ENCODE measurements at regions not wholly inside any gene's neighbourhood (a gene's known extent, or its start where the extent isn't known, plus 50 kb on each side); places are given as distances from the start of the nearest gene placed in this dataset.
A peak's percentile ranks its signal among the peaks of the same experiment; 100 is the strongest.

GRCh38 chr2:185628985-185629384 is 109.6 kb upstream of the FSIP2 start:
- no peak overlapping the region for H3K4me3 ChIP-seq (ENCODE audit: extremely low read depth in 1 of 4, insufficient read depth in 2 of 4, low read depth in 3 of 4, low read length in 4 of 4)
- H2AK5ac ChIP-seq (ENCODE audit: low read depth, low read length): no peak overlapping the region
- no peak overlapping the region; the same call in 1 of the 2 replicates for H3K18ac ChIP-seq (ENCODE audit: extremely low read depth, low read length)
- H2BK20ac ChIP-seq (ENCODE audit: low read length): no peak overlapping the region
- no peak overlapping the region for H3K4me2 ChIP-seq (ENCODE audit: insufficient read depth in 1 of 2, low read depth in 2 of 2, low read length in 2 of 2)
- no peak overlapping the region for H4K91ac ChIP-seq (replicated peaks; ENCODE audit: insufficient read length, low read length)
- no peaks in the 10 kb centered on the region for H3K79me1 ChIP-seq (ENCODE audit: low read depth, low read length)
- no peaks in the 10 kb centered on the region for H4K20me1 ChIP-seq (replicated peaks in 1 of 2; ENCODE audit: control insufficient read depth in 1 of 2, insufficient read depth in 2 of 2, low read length in 2 of 2)
- no peak overlapping the region for H3K4ac ChIP-seq (replicated peaks; ENCODE audit: insufficient read length, low read depth, low read length)
- ChIA-PET CTCF (ENCODE audit: partially characterized antibody) (interaction anchor here (0.6 to 2.8 kb wide), 39 partner anchors 8 to 1821 kb away, joined by 3 to 30 read pairs (median 3); partner anchors contain the start of gene FSIP2), POLR2A (ENCODE audit: partially characterized antibody) (no interaction called here)
- H2AFZ ChIP-seq (ENCODE audit: low read length): 0 out of 2 replicates have a peak overlapping the region, but pooled peaks have one; percentile 63
- H2BK120ac ChIP-seq (replicated peaks; ENCODE audit: low read depth, low read length): no peak overlapping the region
- no peak overlapping the region for H3K23ac ChIP-seq (ENCODE audit: insufficient read length)
- H2BK12ac ChIP-seq (ENCODE audit: low read depth, low read length): no peak overlapping the region
- peak; percentile 78 for FAIRE-seq
- 36% methylated on average over 4 of the region's 5 CpGs; no CpG with 5 or more reads in 1 of the 2 experiments for WGBS, 2 experiments (ENCODE audit: extremely low coverage in 1 of 2, insufficient coverage in 1 of 2, insufficient read length in 1 of 2, insufficient replicate concordance in 2 of 2, low coverage in 1 of 2, low lambda C conversion rate in 2 of 2, missing lambda C conversion rate in 1 of 2)
- peaks cover 0 to 3% (median 0%) of the 10 kb centered on the region in 4 experiments; a peak in 1 of 7 replicates for H3K4me1 ChIP-seq (replicated peaks in 1 of 4; ENCODE audit: control insufficient read depth in 3 of 4, insufficient read depth in 4 of 4, low read length in 3 of 4)
- no peak overlapping the region for H3K9ac ChIP-seq (replicated peaks in 1 of 4; ENCODE audit: extremely low read depth in 1 of 4, low read depth in 3 of 4, low read length in 3 of 4)
- no peaks in the 10 kb centered on the region for H3K23me2 ChIP-seq (ENCODE audit: low read depth, low read length)
- no peak overlapping the region for H4K5ac ChIP-seq (ENCODE audit: insufficient read length, low read depth, low read length)
- H3K9me3 ChIP-seq (ENCODE audit: insufficient read depth in 2 of 2, low read depth in 1 of 2, low read length in 1 of 2): no peaks in the 10 kb centered on the region
- H3K36me3 ChIP-seq (ENCODE audit: control insufficient read depth in 2 of 4, insufficient read depth in 4 of 4, low read length in 3 of 4): no peaks in the 10 kb centered on the region
- no peak overlapping the region for H4K8ac ChIP-seq (ENCODE audit: extremely low read depth, insufficient read depth, low read length)
- no peak overlapping the region for H2BK15ac ChIP-seq (ENCODE audit: low read length)
- no peak overlapping the region for H3K14ac ChIP-seq (ENCODE audit: insufficient read length)
- H2BK5ac ChIP-seq (ENCODE audit: low read depth, low read length): no peak overlapping the region
- H3K27me3 ChIP-seq (replicated peaks in 1 of 4; ENCODE audit: control insufficient read depth in 3 of 4, extremely low read depth in 1 of 4, insufficient read depth in 3 of 4, low read length in 3 of 4): no peaks in the 10 kb centered on the region
- H3K79me2 ChIP-seq (ENCODE audit: control insufficient read depth in 1 of 2, insufficient read depth in 2 of 2, low read length in 2 of 2): no peaks in the 10 kb centered on the region
- DNase-seq (ENCODE audit: low read depth in 1 of 2, low spot score in 2 of 2): peak; percentile 54 to 84
- no peak overlapping the region for H3K27ac ChIP-seq (ENCODE audit: low read depth, low read length)
- H3K56ac ChIP-seq (replicated peaks; ENCODE audit: insufficient read length, low read depth, low read length): no peak overlapping the region
- TF ChIP-seq RAD21 (IDR thresholded peaks at IDR 0.05 in 1 of 2, conservative IDR thresholded peaks at IDR 0.05 in 1 of 2; ENCODE audit: low read depth in 2 of 2, low read length in 2 of 2) (peak; percentile 45 to 59), TEAD4 (IDR thresholded peaks at IDR 0.05; ENCODE audit: low read depth, low read length) (no peak), KDM1A (IDR thresholded peaks at IDR 0.05; ENCODE audit: borderline replicate concordance, low read length) (peak; percentile 69; the same call in 1 of the 2 replicates), SP1 (IDR thresholded peaks at IDR 0.05; ENCODE audit: low read depth, low read length) (no peak), RXRA (IDR thresholded peaks at IDR 0.05; ENCODE audit: insufficient read depth, low read depth, low read length) (no peak), BCL11A (IDR thresholded peaks at IDR 0.05; ENCODE audit: low read depth in 2 of 2, low read length in 2 of 2) (no peak), SRF (IDR thresholded peaks at IDR 0.05; ENCODE audit: low read depth, low read length) (no peak), CTCF (IDR thresholded peaks at IDR 0.05; ENCODE audit: control extremely low read depth in 1 of 3, insufficient read depth in 1 of 3, low read depth in 1 of 3, low read length in 3 of 3) (peak; percentile 19 to 67 (median 61)), KDM4A (IDR thresholded peaks at IDR 0.05; ENCODE audit: low read depth, low read length, severe bottlenecking) (no peak), HDAC2 (IDR thresholded peaks at IDR 0.05; ENCODE audit: borderline replicate concordance in 1 of 2, low read depth in 2 of 2, low read length in 2 of 2) (0 out of 4 replicates have a peak, but pooled peaks of 1 of the 2 experiments have one; percentile 51)

Measured in H1 (cell line).